Superior temporal gyrus (tissue), 1 donor: ENCODE measurements at regions not wholly inside any gene's neighbourhood (a gene's known extent, or its start where the extent isn't known, plus 50 kb on each side); places are given as distances from the start of the nearest gene placed in this dataset.

ENCODE experiments used
- DNase-seq: peaks from one replicate; pipeline ENCODE4 v3.0.0-alpha.2; 2016; ENCODE audit errors: extremely low spot score

DNA sequence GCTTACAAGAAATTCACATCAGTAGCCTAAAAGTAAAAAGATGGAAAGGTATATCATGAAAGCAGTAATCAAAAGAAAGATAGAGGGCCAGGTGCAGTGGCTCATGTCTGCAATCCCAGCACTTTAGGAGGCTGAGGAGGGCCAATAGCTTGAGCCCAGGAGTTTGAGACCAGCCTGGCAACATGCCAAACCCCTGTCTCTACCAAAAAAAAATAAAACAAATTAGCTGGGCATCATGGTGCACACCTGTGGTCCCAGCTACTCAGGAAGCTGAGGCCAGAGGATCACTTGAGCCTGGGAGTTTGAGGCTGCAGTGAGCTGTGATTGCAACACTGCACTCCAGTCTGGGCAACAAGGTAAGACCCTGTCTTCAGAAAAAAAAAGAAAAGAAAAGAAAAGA is 55.5 kb downstream of the GSPT2 start:
- DNase-seq = no peak

GRCh38 chrX:51802917-51803688 is 59.9 kb downstream of the GSPT2 start:
- peak; percentile 70 for DNase-seq

DNA sequence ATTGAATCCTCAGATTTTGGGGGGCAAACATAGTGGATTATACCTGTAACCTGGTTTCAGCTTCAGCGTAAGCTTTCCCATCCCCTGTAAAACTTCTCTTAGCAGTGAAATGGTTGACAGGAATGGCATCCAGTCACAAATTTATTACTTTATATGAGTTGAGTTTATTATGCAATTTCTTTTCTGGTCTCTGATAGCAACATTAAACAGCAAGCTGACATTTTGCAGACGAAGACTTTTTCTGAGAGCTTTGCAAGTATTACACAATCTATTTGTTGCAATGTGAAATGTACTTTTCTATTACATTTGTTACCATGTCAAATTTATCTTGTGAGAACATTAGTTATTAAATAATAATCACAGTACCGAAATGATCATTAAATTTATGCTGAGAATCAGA is 60.6 kb downstream of the GSPT2 start:
- no peak for DNase-seq

- no peak for DNase-seq
Measured at GRCh38 chrX:51804741-51805140, 61.5 kb downstream of the GSPT2 start.

GRCh38 chrX:51813886-51814460 is 70.7 kb downstream of the GSPT2 start:
- no peak for DNase-seq

DNA sequence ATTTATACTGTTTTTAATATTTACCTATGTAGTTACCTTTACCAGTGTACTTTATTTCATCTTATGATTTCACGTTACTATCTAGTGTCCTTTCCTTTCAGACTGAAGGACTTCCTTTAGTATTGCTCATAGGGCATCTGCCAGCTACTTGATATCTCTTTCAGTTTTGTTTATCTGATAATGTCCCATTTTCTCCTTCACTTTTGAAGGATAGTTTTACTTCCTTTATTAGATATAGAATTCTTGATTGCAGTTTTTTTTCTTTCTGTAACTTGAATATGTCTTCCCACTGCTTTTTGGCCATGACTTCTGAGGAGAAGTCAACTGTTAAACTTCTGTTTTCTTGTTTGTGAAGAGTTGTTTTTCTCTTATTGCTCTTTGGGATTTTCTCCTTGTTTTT is 69.4 kb upstream of the MAGED1 start:
- no peak for DNase-seq

DNA sequence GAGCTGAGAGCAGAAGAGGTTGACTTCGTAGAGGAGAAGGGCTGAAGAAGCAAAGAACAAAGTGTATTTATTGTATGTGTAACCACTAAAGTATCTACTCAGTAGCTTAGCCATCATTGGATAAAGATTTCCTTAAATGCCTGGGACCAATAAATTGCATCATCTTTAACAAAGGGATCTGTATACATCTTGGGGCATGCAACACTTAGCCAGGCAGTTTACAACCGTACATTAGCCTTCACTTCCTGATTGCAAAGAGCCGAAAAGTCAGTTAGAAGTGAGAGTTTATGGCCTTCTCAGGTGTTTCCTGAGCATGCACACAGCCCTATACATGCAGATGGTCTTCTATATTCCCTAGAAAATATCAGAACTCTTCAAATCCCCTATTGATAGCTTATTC is 68.0 kb upstream of the MAGED1 start:
- DNase-seq = no peak

DNA sequence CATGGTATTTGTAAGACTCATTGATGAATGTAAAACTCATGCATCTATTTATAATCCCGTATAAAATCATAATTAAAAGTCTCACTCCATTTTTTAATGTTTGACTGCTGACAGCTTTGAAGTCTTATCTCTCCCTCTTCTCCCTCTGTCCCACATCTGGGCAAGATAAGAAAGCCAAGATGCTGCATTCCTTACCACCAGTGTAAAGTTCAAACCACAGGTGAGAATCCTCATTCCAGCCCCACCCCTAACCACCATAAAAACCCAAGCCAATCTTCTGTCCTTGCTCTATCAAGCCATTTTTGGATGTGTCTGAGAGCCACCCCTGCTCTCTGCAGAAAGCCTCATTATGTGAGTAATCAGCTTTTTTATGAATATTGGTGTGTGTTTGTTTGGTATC is 59.3 kb upstream of the MAGED1 start:
- no peak for DNase-seq

DNA sequence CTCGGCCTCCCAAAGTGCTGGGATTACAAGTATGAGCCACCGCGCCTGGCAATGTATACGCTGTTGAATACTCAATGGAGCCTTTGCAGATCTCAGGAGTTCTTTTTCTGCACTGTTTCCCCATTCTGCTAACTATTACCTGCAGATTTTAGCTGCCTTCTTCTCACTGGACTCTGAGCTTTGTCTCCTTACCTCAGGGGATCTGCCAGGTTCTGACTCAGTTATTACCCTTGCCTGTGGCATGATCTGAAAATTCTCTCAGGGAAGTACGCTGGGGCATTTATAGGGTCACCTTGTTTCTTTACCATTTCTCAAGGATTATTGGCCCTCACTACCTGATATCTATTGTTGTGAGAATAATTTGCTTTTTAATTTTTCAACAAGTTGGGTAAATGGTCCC is 56.6 kb upstream of the MAGED1 start:
- no peak for DNase-seq

- DNase-seq = no peak
Measured at GRCh38 chrX:51837451-51837850, 56.0 kb upstream of the MAGED1 start.

DNA sequence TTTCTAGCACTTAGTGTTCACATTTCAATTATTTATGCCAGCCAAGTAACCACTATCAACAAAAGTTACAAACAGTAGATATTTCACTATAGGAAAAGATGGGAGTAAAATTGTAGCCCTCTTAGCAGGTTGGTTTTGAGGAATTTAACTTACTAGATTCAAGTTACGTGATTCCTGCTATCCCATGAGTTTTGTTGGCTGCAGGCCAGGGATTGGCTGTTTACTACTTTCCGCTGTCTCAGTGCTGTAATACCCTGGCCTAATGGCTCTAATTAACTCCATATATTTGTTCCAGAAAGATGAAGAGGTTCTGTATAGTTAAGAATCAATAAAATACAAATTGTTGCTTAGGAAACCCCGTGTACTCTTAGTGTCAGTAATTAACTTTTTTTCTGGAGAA is 55.5 kb upstream of the MAGED1 start:
- DNase-seq = peak; percentile 25
